ENCODE measurements at regions not wholly inside any gene's neighbourhood (a gene's known extent, or its start where the extent isn't known, plus 50 kb on each side); places are given as distances from the start of the nearest gene placed in this dataset.

DNA sequence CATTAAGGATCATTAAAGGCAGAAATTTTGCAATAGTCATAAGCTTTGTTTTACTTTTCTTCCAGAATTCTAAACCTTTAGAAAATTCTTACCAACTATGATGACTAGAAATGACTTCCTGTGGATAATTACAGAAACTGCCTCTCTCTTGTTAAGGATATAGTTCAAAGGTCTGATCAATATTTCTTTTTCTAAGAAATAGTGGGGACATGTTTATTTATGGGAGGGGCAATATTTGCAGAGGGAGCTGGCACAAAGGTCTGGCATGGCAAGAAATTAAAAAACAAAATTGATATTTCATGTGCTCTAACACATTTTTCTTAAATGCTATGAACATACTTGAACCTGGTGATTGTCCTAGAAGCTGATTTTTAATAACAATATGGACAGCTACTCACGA is 448.9 kb downstream of the KCTD8 start:
- no peak for DNase-seq

DNA sequence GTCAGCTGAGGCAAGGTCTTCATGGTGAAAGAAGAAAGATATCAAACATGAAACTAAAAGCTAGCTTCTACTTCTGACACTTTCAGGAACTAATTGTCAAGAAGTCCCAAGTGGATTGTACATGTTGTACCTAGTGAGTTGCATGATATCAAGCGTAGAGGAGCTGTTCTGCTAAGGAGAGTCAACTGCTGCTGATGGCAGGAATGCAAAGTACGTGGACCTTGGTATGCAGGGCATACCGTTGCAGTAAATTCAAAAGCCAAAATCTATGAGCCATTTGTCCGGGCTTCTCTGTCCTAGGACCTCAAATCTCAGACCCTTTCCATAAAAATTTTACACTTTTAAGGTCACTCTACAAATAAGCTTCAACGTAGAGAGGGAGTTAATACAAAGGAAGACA is 446.2 kb downstream of the KCTD8 start:
- DNase-seq: no peak

DNA sequence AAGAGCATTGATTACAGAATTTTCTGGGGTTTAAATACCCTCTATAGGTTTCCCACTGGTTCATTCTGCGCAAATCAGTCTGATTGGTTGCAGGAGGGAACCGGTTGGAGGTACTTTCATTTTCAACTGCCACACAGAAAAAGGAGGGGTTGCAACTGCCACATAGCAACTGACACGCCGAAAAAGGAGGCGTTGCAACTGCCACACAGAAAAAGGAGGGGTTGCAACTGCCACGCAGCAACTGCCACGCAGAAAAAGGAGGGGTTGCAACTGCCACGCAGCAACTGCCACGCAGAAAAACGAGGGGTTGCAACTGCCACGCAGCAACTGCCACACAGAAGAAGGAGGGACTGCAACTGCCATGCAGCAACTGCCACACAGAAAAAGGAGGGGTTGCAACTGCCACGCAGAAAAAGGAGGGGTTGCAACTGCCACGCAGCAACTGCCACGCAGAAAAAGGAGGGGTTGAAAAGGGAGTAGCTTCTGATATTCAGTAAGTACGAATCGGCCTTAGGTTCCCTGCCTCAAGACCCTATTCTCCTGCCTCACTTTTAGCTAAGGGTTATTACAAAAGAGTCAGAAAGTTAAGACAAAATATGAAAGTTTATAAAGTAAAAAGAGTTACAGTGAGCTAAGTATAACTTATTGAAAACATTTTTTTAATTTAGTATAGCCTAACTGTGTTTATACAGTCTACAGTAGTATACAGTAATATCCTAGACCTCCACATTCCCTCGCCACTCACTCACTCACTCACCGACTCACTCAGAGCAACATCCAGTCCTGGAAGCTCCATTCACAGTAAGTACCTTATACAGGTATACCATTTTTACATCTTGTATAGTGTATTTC is 431.8 kb downstream of the KCTD8 start:
- no peak for DNase-seq

DNA sequence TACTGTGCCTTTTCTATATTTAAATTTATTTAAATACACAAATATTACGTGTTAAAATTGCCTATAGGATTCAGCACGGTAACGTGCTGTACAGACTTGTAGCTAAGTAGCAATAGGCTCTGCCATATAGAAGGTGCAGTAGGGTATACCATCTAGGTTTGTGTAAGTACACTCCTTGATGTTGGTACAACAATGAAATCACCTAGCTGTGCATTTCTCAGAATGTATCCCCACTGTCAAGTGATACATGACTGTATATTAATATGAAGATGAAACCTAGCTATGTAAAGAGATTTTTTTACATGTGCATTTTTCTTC is 431.2 kb downstream of the KCTD8 start:
- no peak for DNase-seq

DNA sequence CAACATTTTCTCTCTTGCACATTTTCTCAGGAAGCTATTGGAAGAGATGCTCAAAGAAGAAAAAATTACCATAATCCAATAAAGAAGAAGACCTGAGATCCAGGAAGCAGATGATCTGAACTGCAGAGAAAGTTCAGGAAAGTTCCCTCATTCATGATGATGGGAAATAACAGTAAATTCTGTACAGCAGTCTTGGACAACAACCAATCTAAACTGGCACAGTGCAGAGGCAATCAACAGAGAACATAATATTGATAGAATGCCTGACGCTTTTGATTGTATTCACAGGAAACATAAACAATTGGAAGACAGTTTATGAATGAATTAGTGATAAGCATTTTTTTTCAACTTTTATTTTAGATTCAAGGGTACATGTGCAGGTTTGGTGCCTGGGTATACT is 428.9 kb downstream of the KCTD8 start:
- no peak for DNase-seq

DNA sequence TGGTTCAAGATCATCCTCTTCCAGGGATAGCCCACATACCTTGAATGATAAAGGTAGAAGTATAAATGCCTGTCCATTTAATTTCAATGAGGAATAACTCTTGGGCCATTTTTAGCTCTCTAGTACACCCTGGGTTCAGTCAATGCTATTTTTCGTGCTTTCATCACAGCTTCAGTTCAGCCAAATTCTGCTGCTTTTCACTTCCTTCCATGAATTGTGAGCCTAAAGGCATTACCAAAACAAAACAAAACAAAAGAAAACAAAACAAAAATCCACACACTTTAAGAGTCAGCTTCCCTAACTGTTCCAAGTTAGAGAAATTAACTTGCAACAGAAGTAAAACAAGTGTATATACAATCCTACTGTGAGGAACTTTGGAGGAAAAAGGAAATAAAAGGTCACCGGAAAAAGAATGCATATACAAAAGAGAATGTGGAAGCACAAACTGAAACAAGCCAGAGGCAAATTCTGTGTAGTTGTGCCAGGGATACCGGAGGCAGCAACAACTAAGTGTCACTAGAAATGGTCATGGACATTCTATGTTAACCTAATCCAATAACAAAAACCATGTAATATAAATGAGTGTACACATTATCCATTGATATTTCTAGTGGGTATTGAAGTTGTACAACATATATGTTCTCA is 423.1 kb downstream of the KCTD8 start:
- no peak for DNase-seq

DNA sequence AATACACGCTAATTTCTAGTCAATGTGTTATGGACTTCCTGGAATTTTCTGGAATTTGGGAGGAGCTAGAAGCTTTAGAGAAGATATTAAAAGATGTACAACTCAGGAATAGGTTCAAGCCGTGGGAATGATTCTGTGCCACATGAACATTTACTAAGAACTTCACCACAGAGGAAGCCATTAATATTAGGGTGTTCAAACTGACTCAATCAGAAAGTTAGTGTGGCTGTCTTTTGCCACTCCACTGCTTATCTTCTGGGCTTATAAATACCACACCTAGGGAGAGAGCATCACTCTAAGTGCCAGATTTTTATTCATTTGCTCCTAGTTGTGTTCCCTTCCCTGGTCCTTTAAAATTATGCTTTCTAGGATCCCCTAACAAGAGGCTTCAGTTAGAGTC is 409.8 kb downstream of the KCTD8 start:
- no peak for DNase-seq

DNA sequence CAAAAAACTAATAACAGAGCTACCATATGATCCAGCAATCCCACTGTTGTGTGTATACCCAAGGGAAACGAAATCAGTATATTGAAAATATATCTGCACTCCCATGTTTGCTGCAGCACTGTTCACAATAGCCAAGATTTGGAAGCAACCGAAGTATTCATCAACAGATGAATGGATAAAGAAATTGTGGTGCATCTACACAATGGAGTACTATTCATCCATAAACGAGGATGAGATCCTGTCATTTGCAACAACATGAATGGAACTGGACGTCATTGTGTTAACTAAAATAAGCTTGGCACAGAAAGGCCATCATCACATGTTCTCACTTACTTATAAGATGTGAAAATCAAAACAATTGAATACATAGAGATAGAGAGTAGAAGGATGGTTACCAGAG is 402.1 kb downstream of the KCTD8 start:
- no peak for DNase-seq

DNA sequence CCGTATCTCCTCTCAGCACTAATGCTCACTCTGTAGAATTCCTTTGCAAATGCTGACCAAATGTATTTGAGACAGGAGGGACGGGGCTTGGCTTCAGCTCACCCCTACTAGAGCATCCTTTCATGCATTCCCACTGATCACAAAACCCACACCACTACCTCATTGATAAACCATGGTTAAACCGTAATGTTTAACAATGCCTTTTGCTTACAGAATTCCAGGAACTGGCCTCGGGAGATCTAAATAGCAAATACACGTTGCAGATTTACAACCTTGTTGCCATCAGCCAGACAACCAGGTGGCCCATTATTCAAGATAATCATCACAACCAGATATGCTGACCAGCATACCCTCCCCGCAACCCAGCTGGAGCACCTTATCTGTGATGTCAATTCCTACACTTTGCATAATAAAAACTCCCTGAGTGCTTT is 391.9 kb downstream of the KCTD8 start:
- DNase-seq: no peak

DNA sequence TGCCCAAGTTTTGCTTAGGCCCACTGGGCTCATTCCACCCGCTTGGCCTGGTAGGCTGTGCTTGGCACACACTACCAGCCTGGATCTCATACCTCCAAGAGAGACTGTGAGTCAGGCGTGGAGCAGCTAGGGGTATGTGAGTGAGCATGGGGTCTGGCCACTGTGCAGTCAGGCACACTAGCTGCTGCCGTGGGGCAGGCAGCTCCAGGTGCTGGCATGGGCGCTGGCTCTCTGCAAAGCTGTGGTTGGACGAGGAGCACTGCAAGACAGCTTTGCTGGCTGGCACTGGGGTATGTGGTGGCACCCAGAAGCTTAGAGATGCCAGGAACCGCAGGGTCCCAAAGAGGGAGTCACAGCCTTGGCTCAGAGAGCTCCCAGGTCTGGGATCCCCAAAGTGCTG is 377.8 kb downstream of the KCTD8 start:
- no peak for DNase-seq

DNA sequence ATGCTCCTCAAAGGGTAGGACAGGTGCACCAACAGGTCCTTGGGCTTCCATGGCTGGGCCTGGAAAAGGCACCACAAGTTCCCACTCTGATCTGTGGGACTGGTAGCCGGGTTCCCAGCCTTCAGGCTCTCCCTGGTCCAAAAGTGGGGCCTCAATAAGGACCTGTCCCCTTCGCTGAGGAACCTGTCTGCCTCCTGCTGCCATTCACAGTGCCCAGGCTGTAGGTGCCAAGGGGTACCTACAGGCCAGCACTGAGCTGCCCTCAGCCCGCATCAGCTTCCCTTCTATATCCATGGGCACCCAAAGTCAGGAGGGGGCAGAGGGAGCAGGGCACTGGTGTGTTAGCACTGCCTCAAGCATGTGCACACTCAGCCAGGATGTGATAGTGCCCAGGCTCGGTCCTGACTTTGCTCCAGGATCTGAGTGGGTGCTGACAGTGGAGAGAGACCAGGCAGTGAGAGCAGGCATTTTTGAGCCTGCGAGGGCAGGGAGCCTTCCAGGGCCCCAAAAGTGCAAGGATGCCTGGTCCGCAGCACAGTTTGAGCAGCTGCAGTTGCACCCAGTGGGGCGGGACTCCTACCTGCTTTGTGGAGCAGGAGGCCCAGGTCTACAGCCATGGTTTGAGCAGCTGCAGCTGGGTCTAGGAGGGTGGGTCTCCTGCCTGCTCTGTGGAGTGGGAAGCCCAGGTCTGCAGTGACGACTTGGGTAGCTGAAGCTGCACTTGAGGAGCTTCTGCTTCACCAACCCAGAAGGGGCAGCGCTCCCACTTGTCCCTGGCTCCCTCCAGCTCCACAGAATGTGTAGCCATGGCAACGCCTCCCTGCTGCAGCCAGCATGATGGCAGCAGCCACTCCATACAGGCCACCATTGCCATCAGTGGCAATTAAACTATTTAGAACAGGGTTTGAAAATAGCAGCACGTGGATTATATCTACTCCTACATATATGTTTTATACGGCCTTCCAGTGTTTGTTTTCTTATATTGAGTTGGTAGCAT is 376.4 kb downstream of the KCTD8 start:
- DNase-seq: peak in 1 of 2 experiments; percentile 61

DNA sequence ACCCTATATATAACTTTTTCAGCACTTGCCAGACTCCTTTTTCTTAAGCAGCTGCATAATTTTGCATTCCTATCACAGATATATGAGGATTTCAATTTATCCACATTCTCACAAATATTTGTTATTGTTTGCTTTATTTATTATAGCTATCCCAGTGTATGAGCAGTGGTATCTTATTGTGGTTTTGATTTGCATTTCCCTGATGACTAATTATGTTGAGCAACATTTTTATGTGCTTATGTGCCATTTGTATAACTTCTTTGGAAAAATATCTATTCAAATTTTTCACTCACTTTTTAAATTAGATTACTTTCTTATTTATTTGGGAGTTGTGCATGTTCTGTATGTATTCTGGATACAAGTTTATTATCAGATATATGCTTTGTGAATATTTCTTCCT is 361.9 kb downstream of the KCTD8 start:
- no peak for DNase-seq

DNA sequence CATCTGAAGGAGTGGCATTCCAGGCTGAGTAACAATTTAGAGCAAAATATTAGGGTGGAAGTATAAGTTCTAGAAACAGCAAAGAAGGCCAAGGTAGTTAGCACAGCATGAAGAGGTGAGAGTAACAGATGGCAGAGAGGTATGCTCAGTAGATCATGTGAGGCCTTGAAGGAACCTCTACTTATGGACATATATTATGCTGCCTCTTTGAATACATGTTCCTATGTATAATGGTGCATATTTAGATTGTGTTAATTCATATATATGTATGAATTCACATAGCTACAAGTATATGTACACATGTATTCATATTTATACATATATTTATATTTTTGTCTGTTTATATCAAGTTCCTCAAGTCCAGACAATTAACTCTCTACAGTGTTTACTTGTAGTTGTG is 355.2 kb downstream of the KCTD8 start:
- DNase-seq: no peak

DNA sequence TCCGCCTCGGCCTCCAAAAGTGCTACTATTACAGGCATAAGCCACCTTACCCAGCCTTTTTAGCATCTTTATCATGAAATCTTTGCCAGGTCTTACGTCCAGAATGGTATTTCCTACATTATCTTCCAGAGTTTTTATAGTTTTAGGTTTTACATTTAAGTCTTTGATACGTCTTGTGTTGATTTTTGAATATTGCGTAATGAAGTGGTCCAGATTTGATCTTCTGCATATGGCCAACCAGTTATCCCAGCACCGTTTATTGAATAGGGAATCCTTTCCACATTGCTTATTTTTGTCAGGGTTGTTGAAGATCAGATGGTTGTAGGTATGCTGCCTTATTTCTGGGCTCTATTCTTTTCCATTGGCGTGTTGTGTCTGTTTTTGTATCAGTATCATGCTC is 349.6 kb downstream of the KCTD8 start:
- DNase-seq: no peak

DNA sequence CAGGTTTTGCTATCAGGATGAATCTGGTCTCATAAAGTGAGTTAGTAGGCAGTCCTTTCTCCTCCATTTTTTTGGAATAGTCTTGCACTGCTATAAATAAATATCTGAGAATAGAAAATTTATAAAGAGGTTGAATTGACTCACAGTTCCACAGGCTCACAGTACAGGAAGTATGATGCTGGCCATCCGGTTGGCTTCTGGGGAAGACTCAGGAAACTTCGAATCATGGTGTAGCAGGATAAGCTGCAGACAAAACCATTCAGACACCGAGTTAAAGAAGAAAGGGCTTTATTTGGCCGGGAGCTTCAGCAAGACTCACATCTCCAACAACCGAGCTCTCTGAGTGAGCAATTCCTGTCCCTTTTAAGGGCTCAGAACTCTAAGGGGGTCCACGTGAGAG is 348.2 kb downstream of the KCTD8 start:
- no peak for DNase-seq

DNA sequence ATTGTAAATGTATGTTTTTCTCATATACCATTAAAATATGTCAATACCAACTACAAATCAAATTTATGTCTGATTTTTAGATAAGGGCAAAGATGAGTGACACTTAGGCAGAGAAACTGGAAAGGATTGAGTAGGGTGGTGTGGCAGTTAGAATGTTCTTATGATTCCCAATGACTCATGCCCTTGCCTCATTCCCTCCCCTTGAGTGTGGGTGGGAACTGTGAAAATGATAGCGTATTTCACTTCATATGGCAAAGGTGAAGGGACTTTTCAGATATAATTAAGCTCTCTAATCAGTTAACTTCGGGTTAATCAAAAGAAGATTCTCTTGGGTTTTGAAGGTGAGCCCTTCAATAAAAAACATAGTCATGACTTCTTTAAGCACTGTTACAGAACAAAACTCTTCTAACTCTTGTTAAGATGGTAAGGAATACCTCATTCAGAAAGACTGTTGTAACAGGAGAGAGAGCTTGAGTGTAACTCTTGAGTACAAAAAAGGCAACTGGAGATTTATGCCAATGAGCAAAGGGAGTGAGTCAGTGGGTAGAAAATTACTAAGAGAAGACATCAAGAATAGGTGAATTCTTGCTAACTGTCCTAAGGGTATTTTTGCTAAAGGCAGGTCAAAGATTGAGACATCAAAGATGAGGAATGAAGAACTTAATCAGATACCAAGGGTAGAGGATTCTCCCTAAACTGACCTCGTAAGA is 329.5 kb downstream of the KCTD8 start:
- DNase-seq: no peak

DNA sequence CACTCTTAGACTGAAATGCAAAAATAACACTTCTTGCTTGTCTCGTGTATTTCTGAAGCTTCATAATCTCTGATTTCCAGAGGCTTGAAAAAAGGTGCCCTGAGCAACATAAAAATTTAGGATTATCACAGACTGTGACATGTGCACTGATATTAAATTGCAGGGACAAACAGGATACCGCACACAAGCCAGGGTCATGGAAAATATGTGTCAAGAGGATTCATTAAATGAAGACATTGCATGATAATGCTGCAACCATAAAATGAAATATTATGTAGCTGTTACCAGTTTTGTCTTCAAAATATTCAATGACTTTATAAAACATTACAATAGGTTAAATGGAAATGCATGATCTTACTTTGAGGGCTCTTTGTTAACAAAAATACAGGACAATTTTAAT is 328.0 kb downstream of the KCTD8 start:
- no peak for DNase-seq

DNA sequence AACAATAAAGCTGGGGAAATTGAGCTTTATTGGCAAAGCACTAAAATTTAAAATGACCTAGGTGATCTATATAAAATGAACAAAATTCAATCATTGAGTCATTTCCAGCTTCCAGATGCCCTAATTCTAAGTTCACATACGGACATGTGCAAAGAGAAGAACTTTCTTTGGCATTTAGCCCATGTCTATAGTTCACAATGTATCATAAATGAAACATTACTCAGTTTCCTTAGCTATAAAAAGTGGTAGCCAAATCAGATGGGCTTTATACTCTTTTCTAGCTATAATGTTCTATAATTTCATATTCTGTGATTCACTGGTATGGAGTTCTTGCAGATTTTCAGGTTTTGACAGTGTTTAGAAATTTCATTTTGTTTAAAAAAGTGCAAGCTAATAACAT is 327.4 kb downstream of the KCTD8 start:
- no peak for DNase-seq
